ENCODE measurements at regions not wholly inside any gene's neighbourhood (a gene's known extent, or its start where the extent isn't known, plus 50 kb on each side); places are given as distances from the start of the nearest gene placed in this dataset.
A peak's percentile ranks its signal among the peaks of the same experiment; 100 is the strongest.

GRCh38 chr19:30131722-30132291 lies 189.8 kb downstream of the URI1 start:
- H3K4me3 ChIP-seq = no peak overlapping the region
- 65% methylated on average over 8 of the region's 8 CpGs for WGBS (ENCODE audit: missing lambda C conversion rate)
- no peaks in the 10 kb centered on the region for H3K9me3 ChIP-seq
- FAIRE-seq (no peak), DNase-seq (ENCODE audit: low read depth in 1 of 2, low spot score in 1 of 2) (no peak), ATAC-seq (no peak)
- TF ChIP-seq SREBF2 (IDR thresholded peaks at IDR 0.05) = no peak
- TF ChIP-seq CBX2 (IDR thresholded peaks at IDR 0.05; ENCODE audit: borderline replicate concordance, low read depth) = no peak
- no peak for TF ChIP-seq REST (IDR thresholded peaks at IDR 0.05)
- no peak for TF ChIP-seq MYC (IDR thresholded peaks at IDR 0.05; ENCODE audit: borderline replicate concordance, low read length)
- TF ChIP-seq JUN (IDR thresholded peaks at IDR 0.05) = no peak
- no peak for TF ChIP-seq HOXA7 (CRISPR knock-in tag; IDR thresholded peaks at IDR 0.05)
- TF ChIP-seq MAFK (IDR thresholded peaks at IDR 0.05; ENCODE audit: partially characterized antibody) = no peak
- no peak for TF ChIP-seq RFX5 (IDR thresholded peaks at IDR 0.05)
- no peak for TF ChIP-seq KDM5A (IDR thresholded peaks at IDR 0.05)
- ChIA-PET POLR2A (no interaction called here), CTCF (interaction anchor here (0.8 to 2.1 kb wide), 4 partner anchors 9 to 531 kb away, joined by 3 to 6 read pairs (median 3); no protein-coding TSS in a partner anchor)
- H3K27ac ChIP-seq = no peak overlapping the region
- H3K4me2 ChIP-seq = no peak overlapping the region
- no peaks in the 10 kb centered on the region for H3K4me1 ChIP-seq

- 73% methylated on average over 16 of the region's 16 CpGs for WGBS (ENCODE audit: missing lambda C conversion rate)
- POLR2A ChIA-PET = no interaction called here
- FAIRE-seq = no peak
- CTCF ChIA-PET = interaction anchor here (0.8 to 2.1 kb wide), 6 partner anchors 9 to 530 kb away, joined by 3 to 6 read pairs (median 3); no protein-coding TSS in a partner anchor
- Histone ChIP-seq H3K4me3 (no peak overlapping the region), H3K4me1 (no peaks in the 10 kb centered on the region), H3K27ac (no peak overlapping the region), H3K4me2 (no peak overlapping the region), H3K9me3 (no peaks in the 10 kb centered on the region)
- DNase-seq (ENCODE audit: low read depth in 1 of 2, low spot score in 1 of 2) = no peak
- no peak for TF ChIP-seq PBX3 (IDR thresholded peaks at IDR 0.05)
- no peak for TF ChIP-seq MAX (IDR thresholded peaks at IDR 0.05)
- no peak for TF ChIP-seq HES2 (IDR thresholded peaks at IDR 0.05)
- TF ChIP-seq FOSB (CRISPR knock-in tag; IDR thresholded peaks at IDR 0.05) = no peak
- TF ChIP-seq MAZ (IDR thresholded peaks at IDR 0.05; ENCODE audit: borderline replicate concordance, low read depth, low read length) = no peak
- TF ChIP-seq HDAC2 (IDR thresholded peaks at IDR 0.05) = no peak
- no peak for TF ChIP-seq EHMT2 (IDR thresholded peaks at IDR 0.05; ENCODE audit: low read depth)
- no peak for TF ChIP-seq POLR2A (IDR thresholded peaks at IDR 0.05; ENCODE audit: low read length)
- no peak for TF ChIP-seq CHD4 (IDR thresholded peaks at IDR 0.05; ENCODE audit: borderline replicate concordance)
- TF ChIP-seq CBX8 (IDR thresholded peaks at IDR 0.05) = no peak
- TF ChIP-seq E2F6 (IDR thresholded peaks at IDR 0.05; ENCODE audit: borderline replicate concordance, low read depth) = no peak
- ATAC-seq = peak in 1 of 2 experiments; percentile 41; a peak in 3 of 6 replicates
These were observed 190.5 kb downstream of the URI1 start for GRCh38 chr19:30132343-30133075.

All from A549 (cell line).